ENCODE measurements at regions not wholly inside any gene's neighbourhood (a gene's known extent, or its start where the extent isn't known, plus 50 kb on each side); places are given as distances from the start of the nearest gene placed in this dataset.
A peak's percentile ranks its signal among the peaks of the same experiment; 100 is the strongest.
"Not testable (repeated sequence)": the region's sequence is repeated elsewhere in the genome, so short reads cannot be mapped to it uniquely, and the experiment has no call there.

GRCh38 chr6:84330325-84330724 is 102.9 kb upstream of the CEP162 start:
- H3K4me1 ChIP-seq, result no peaks in the 10 kb centered on the region
- no peak for DNase-seq

GRCh38 chr6:84329516-84329915 is 102.1 kb upstream of the CEP162 start:
- Histone ChIP-seq H3K9me3 (replicated peaks) (no peaks in the 10 kb centered on the region), H3K27me3 (no peaks in the 10 kb centered on the region), H3K4me3 (no peak overlapping the region), H3K27ac (no peak overlapping the region), H3K4me1 (no peaks in the 10 kb centered on the region), H3K36me3 (no peaks in the 10 kb centered on the region)
- DNase-seq, result no peak

More at GRCh38 chr6:84330325-84330724, 102.9 kb upstream of the CEP162 start:
- no peaks in the 10 kb centered on the region for H3K36me3 ChIP-seq
- H3K27me3 ChIP-seq, result no peaks in the 10 kb centered on the region
- no peaks in the 10 kb centered on the region for H3K9me3 ChIP-seq (replicated peaks)
- H3K27ac ChIP-seq, result no peak overlapping the region
- H3K4me3 ChIP-seq, result no peak overlapping the region

- H3K4me1 ChIP-seq, result no peaks in the 10 kb centered on the region
- no peaks in the 10 kb centered on the region for H3K9me3 ChIP-seq (replicated peaks)
- no peak overlapping the region for H3K27ac ChIP-seq
- no peak for DNase-seq
- H3K4me3 ChIP-seq, result no peak overlapping the region
- no peaks in the 10 kb centered on the region for H3K36me3 ChIP-seq
- no peaks in the 10 kb centered on the region for H3K27me3 ChIP-seq
Observed at GRCh38 chr6:84329077-84329476, 101.6 kb upstream of the CEP162 start.

- no peak for DNase-seq
Observed at GRCh38 chr6:84317463-84317862, 90.0 kb upstream of the CEP162 start.

GRCh38 chr6:84314377-84314898 is 87.0 kb upstream of the CEP162 start:
- Histone ChIP-seq H3K4me3 (no peak overlapping the region), H3K27ac (no peak overlapping the region), H3K9me3 (replicated peaks) (no peaks in the 10 kb centered on the region), H3K27me3 (no peaks in the 10 kb centered on the region), H3K36me3 (no peaks in the 10 kb centered on the region), H3K4me1 (no peaks in the 10 kb centered on the region)
- DNase-seq, result no peak

More at GRCh38 chr6:84317463-84317862, 90.0 kb upstream of the CEP162 start:
- Histone ChIP-seq H3K4me1 (no peaks in the 10 kb centered on the region), H3K27me3 (no peaks in the 10 kb centered on the region), H3K27ac (no peak overlapping the region), H3K36me3 (no peaks in the 10 kb centered on the region), H3K9me3 (replicated peaks) (no peaks in the 10 kb centered on the region), H3K4me3 (no peak overlapping the region)

GRCh38 chr6:84309336-84309735 is 81.9 kb upstream of the CEP162 start:
- 0 out of 2 replicates have a peak, but pooled peaks cover 2% of the 10 kb centered on the region for H3K4me1 ChIP-seq
- no peaks in the 10 kb centered on the region for H3K9me3 ChIP-seq (replicated peaks)
- no peaks in the 10 kb centered on the region for H3K36me3 ChIP-seq
- H3K4me3 ChIP-seq, result no peak overlapping the region
- no peaks in the 10 kb centered on the region for H3K27me3 ChIP-seq
- no peak overlapping the region for H3K27ac ChIP-seq
- DNase-seq, result no peak

- H3K4me3 ChIP-seq, result no peak overlapping the region
- no peak for DNase-seq
- no peaks in the 10 kb centered on the region for H3K36me3 ChIP-seq
- H3K4me1 ChIP-seq, result 0 out of 2 replicates have a peak, but pooled peaks cover 2% of the 10 kb centered on the region
- H3K27me3 ChIP-seq, result no peaks in the 10 kb centered on the region
- H3K27ac ChIP-seq, result no peak overlapping the region
- H3K9me3 ChIP-seq (replicated peaks), result no peaks in the 10 kb centered on the region
Observed at GRCh38 chr6:84304881-84305280, 77.4 kb upstream of the CEP162 start.

GRCh38 chr6:84291033-84291432 is 63.6 kb upstream of the CEP162 start:
- not testable (repeated sequence) for H3K4me3 ChIP-seq; H3K27me3 ChIP-seq; H3K4me1 ChIP-seq; H3K9me3 ChIP-seq (replicated peaks); H3K27ac ChIP-seq; DNase-seq; H3K36me3 ChIP-seq

GRCh38 chr6:84284428-84285049 is 57.1 kb upstream of the CEP162 start:
- Histone ChIP-seq H3K4me1 (peaks cover 11% of the 10 kb centered on the region), H3K4me3 (no peak overlapping the region), H3K27me3 (no peaks in the 10 kb centered on the region), H3K36me3 (no peaks in the 10 kb centered on the region), H3K9me3 (replicated peaks) (no peaks in the 10 kb centered on the region), H3K27ac (no peak overlapping the region)
- DNase-seq, result peak; percentile 27 to 62

GRCh38 chr6:84282550-84282949 is 55.1 kb upstream of the CEP162 start:
- H3K27me3 ChIP-seq, result no peaks in the 10 kb centered on the region

GRCh38 chr6:84280639-84281038 is 53.2 kb upstream of the CEP162 start:
- H3K4me3 ChIP-seq, result no peak overlapping the region
- no peaks in the 10 kb centered on the region for H3K36me3 ChIP-seq
- DNase-seq, result peak in 1 of 2 experiments; percentile 50
- peaks cover 14% of the 10 kb centered on the region for H3K4me1 ChIP-seq
- no peaks in the 10 kb centered on the region for H3K27me3 ChIP-seq
- peak overlapping the region; percentile 10; the same call in 1 of the 2 replicates for H3K27ac ChIP-seq
- no peaks in the 10 kb centered on the region for H3K9me3 ChIP-seq (replicated peaks)

More at GRCh38 chr6:84282550-84282949, 55.1 kb upstream of the CEP162 start:
- peak; percentile 11 to 30 for DNase-seq
- H3K36me3 ChIP-seq, result no peaks in the 10 kb centered on the region
- no peaks in the 10 kb centered on the region for H3K9me3 ChIP-seq (replicated peaks)
- no peak overlapping the region for H3K27ac ChIP-seq
- peaks cover 14% of the 10 kb centered on the region for H3K4me1 ChIP-seq
- H3K4me3 ChIP-seq, result no peak overlapping the region

- peak overlapping the region; percentile 10; the same call in 1 of the 2 replicates for H3K27ac ChIP-seq
- no peaks in the 10 kb centered on the region for H3K27me3 ChIP-seq
- H3K36me3 ChIP-seq, result no peaks in the 10 kb centered on the region
- no peak overlapping the region for H3K4me3 ChIP-seq
- DNase-seq, result peak; percentile 18 to 28
- peaks cover 14% of the 10 kb centered on the region for H3K4me1 ChIP-seq
- H3K9me3 ChIP-seq (replicated peaks), result no peaks in the 10 kb centered on the region
Observed at GRCh38 chr6:84280030-84280429, 52.6 kb upstream of the CEP162 start.

- H3K9me3 ChIP-seq (replicated peaks), result no peaks in the 10 kb centered on the region
- DNase-seq, result peak in 1 of 2 experiments; percentile 49
- no peaks in the 10 kb centered on the region for H3K36me3 ChIP-seq
- no peak overlapping the region for H3K4me3 ChIP-seq
- H3K4me1 ChIP-seq, result peaks cover 14% of the 10 kb centered on the region
- H3K27me3 ChIP-seq, result no peaks in the 10 kb centered on the region
- H3K27ac ChIP-seq, result no peak overlapping the region
Observed at GRCh38 chr6:84278321-84278998, 51.0 kb upstream of the CEP162 start.
